ENCODE measurements at regions not wholly inside any gene's neighbourhood (a gene's known extent, or its start where the extent isn't known, plus 50 kb on each side); places are given as distances from the start of the nearest gene placed in this dataset.
A peak's percentile ranks its signal among the peaks of the same experiment; 100 is the strongest.
"Not testable (repeated sequence)": the region's sequence is repeated elsewhere in the genome, so short reads cannot be mapped to it uniquely, and the experiment has no call there.

DNA sequence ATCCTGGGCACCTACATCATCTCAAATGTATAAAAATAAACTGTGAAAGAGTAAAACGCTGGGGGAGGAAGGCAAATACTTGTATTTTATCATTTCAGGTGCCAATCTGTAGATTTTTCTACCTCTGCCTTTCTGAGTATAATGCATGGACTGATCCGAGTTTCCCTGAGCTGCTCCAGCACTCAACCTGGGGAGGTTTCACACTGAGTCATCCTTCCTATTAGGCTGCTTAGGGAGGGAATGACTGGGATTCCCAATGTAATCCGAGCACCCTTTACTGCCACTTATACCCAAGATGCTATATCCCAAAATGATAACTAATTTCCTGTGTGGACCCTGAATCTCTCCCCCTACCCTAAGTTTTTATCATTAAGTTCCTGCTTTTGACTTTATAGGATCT is 126.6 kb downstream of the HNRNPD start:
- no peak for DNase-seq

DNA sequence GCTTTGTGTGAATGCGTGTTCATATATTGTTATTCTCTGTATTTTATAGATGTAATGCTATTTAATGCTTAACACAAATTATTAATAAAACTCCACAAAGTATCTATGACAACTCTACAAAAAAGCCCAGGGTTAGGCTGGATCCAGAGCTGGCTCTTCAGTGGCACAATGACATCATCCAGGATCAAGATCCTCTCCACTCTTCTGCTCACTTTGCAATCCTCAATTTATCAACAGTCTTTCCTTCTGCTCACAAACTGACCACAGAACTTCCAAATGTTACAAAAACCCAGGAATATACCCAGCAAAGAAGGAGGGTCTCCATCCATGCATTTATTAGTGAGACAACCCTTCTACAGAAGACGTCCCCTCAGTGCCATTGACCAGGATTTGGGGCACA is 132.3 kb downstream of the HNRNPD start:
- DNase-seq = no peak

DNA sequence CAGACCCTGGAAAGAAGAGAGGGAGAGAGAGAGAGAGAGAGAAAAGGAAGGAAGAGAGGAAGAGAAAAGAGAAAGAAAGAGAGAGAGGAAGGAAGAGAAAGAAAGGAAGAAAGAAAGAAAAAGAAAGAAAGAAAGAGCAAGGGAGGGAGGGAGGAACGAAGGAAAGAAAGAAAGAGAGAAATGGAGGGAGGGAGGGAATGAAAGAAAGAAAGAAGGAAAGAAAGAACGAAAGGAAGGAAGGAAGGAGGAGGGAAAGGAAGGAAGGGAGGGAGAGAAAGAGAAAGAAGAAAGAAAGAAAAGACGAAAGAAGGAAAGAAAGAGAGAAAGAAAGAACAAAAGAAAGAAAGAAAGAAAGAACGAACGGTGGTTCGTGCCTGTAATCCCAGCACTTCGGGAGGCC is 133.4 kb downstream of the HNRNPD start:
- DNase-seq = no peak

DNA sequence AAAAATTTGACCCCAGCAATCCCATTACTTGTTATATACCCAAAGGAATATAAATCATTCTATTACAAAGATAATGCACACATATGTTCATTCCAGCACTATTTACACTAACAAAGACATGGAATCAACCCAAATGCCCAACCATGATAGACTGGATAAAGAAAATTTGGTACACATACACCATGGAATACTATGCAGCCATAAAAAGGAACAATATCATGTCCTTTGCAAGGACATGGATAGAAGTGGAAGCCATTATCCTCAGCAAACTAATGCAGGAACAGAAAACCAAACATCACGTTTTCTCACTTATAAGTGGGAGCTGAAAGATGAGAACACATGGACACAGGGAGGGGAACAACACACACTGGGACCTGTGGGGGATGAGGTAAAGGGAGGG is 136.6 kb downstream of the HNRNPD start:
- DNase-seq = not testable (repeated sequence)

DNA sequence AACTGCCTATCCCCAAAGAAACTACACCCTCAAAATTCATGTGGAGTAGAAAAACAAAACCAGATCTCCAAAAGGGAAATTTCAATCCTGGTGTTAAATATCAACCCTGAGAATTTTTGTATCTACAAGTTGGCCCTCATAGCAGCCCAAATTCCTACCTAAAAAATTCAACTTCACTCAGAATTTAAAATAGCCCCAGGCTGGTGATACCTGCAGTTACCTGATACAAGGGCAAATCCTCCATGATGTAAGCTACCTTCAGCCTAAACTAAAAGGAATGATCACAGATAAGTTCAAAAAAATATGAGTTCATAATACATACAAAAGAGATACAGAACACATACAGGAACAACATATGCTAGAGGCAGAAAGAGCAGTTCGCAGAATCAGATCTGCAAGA is 138.4 kb downstream of the HNRNPD start:
- no peak for DNase-seq

DNA sequence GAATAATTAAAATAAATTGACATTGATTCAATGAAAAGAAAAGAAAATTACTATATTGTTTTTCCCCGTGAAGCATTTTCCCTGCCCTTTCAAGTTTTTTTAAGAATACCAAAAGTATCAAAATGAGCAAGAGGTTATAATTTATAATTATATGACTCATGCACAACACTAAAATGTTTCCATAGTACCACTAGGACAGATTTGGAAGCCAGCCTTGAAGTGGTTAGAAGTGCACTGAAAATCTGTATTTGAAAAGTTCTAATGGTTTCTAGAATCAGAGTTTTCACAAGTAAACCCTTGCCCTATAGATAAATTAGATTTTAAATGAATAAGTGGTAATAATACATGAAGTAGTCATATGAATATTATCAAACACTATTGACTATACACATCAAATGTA is 140.9 kb downstream of the HNRNPD start:
- DNase-seq = no peak

DNA sequence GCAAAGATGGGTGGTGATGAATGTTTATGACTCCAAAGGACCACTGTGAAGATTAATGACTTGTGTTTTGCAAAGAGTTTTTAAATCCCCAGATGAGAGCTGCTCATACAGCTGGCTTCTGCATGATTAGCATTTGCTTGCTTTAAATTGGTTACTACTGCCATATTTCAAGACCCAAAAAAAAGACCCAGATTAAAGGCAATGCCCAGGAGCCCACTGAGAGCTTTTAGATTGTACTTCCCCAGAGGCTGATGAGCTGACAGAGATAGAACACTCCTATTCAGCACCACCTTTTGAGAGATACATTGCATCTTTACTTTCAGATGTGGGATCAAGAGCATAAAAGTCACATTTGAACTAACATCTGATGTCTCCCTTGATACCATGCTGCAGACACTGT is 142.0 kb downstream of the HNRNPD start:
- no peak for DNase-seq

DNA sequence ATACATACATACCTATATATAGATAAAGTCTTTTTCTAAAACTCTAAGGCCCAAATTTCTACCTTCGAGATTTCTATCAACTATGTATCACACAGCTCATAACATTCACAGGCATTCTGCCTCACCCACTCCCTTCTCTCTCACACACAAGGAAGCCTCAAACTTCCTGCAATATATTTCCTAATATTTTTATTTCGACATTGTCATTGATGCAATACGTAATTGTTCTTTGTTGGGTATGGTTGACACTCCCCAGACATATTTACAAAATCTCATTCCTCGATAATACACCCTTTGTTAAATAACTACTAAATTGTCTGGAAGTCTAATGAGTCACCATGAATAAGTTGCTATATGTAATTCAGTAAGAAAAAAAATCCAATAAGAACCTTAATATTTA is 143.5 kb downstream of the HNRNPD start:
- no peak for DNase-seq

DNA sequence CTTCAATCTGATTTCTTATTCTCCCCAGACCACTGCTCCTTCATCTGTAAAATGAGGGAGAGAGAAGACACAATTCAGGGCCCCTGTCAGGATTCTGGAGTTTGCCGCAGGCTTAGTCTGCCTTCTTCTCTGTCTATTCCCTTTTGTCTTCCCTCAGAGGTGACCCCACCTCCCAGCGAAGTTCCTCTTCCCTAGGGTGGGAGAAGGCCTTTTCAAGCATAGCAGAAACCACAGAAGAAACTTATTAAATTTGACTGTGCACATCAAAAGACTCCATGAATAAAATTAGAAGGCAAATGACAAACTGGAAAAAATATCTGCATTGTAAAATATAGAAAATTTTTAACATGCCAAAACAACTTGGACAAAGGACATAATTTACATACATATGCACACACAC is 148.8 kb downstream of the HNRNPD start:
- DNase-seq = no peak

DNA sequence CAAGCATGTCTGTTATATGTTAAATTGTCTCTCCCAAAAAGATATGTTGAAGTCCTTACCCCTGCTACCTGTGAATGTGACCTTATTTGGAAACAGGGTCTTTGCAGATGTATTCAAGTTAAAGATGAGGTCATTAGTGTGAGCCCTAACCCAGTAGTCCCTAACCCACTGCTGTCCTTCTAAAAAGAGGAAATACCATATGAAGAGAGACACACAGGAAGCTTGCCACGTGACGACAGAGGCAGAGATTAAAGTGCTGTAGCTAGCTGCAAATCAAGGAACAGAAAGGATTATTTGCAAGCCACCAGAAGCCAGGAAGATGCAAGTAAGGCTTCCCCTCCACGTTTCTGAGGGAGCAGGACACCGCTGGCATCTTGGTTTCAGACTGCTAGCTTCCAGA is 150.1 kb downstream of the HNRNPD start:
- no peak for DNase-seq

DNA sequence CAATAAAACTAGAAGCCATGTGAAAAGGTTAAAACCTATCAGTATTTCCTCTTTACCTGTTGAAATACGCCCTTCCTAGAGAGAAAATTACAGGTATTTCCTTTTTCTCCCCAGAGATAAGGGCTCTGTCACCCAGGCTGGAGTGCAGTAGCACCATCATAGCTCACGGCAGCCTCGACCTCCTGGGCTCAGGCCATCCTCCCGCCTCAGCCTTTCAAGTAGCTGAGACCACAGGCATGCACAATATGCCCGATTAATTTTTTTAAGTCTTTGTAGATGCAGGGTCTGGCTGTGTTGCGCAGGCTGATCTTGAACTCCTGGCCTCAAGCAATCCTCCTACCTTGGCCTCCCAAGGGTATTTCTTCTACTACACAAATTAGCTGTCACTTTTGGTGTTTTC is 154.4 kb downstream of the HNRNPD start:
- no peak for DNase-seq

DNA sequence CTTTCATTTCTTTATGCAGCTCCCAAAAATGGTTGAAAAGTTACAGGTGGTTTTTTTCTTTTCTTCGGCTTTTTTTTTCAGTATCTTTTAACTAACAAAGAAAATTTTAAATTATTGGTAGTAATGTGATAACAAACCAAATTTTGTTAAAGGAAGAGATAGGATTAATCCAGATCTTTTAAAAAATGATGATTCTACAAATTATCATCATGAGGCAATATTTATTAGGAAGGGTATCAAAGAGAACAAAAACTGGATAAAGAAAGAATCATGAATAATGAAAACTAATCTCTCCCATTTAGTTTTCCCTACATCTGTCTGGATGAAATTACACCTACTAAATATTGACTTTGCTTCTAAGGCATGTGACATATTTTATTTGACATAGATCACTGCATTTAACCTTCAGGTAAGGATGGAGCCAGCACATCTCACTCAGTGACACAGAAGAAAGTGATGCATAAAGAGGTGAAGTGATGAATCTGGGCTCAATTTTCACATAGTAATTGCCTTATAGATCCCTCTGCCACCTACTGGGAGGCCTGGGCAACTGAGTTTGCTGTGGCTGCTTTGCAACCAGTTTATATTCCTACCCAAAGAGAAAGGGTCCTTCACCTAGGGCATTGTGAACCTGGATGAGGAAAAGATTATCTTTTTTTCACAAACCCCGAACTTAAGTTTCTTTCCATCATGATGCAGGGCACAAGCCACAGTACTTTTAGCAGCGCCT is 155.6 kb downstream of the HNRNPD start:
- no peak for DNase-seq

DNA sequence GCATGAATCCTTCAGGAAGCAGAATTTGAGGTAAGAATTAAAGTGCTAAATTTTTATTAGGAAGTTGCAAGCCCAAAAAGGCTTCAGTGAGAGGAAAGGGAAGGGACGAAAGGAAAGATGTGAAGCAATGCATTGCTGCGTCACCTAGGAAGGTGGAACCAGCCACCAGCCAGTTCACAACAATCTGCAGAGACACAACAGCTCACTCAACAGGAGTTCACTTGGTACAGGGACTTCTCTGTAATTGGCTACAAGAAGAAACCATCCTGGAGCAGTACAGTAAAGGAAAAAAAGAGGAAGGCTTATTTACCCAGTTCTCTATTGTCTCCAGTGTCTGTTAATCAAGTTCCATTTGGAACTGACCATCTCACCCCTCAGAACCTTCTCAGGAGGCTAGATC is 157.6 kb downstream of the HNRNPD start:
- DNase-seq = no peak

DNA sequence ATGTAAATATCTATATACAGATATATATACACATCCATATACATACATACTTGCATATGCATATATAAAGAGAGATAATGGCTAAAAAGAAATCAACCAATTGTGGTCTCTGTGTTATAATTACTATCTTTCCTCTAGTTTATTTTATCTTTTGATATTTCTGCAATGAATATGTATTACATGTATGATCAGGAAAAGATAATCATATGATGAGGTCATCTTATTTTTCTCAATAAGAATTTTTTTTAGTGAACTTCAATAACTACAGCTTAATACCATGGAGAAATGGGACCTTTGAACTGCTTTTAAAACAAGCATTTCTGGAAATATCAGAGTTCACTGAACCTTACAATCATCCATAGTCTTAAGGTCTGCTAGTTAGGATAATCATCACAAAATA is 158.0 kb downstream of the HNRNPD start:
- DNase-seq = no peak

DNA sequence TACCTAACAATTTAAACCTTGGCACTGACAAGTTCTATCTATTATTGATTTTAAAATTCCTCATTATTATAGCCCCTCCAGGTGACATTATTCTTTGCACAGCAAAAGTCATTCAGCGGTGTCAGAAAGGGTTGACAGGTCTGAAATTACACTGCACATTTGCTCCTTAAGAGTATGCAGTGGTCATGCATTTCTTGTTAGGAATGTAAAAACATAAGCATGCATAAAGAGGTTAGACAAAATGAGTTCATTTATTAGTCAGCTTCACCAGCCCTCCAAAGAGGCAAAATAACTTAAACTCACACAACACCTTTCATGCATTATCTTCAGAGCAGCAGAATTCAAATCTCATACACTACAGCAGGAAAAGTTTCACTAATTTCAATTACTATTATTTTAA is 158.8 kb downstream of the HNRNPD start:
- DNase-seq = no peak

DNA sequence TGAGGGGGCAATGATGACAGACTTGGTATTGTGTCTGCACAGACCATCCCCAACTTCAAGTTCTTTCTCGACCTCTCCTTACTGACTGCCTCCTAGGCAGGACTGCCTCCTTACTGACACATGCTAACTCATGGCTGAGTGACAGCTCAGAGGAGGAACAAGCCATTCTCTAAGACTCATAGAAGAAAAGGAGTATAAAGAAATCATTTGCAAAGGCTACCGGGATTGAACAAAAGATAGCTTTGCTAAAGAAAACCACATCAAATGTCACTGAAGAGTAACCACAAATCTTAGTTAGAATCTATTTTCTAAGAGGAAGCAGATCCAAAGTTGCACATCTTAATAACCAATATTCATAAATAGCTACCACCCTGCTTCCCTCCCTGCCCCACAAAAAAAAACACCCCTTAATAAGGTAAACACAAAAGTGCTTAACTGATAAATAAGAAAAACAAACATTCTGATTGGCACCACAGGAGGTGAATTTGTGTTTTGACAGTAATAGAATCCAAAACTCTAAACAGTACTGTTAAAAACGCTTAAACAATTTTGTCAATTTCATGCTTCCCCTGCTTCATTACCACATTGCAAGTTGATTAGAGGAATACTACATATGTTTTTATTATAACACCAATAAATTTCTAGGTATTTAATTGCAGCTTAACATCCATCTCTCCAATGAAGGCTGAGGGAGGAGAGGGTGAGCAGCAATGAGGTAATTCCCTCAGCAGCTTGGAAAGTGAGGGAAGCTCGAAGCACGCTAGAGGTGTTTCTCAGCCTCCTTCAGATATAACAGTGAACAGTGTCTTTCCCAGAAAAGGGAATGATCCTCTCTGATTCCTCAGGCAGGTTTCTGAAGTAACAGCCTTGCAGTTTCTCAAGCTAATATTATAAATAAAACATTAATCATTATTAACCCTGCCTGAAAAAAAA is 160.0 kb downstream of the HNRNPD start:
- DNase-seq = no peak

DNA sequence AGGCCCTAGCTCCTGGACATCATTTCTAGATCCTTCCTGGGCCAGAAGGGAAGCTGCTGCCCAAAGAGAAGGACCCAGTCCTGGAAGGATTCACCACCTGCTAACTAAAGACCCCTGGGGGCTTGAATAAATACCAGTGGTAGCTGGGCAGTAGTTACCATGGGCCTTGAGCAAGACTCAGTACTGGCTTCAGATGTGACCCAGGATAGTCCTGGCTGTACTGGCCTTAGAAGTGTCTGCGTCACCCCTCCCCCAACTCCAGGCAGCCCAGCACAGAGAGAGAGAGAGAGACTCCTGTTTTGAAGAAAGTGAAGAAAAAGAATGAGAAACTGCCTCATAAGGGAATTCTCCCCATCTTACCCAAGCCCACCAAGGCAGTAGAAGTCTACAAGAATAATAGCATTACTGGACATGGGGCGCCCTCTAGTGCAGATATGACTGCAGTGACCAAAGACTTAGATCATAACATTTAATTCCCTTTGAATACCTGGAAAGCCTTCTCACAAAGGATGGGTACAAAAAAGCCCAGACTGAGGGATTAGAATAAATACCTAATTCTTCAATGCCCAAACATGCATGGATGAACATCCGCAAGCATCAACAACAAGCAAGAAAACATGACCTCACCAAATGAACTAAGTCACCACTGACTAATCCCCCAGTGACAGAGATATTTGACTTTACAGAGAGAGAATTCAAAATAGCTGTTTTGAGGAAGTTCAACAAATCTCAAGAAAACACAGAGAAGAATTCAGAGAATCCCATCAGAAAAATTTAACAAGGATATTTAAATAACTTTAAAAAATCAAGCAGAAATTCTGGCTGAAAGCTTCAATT is 171.8 kb downstream of the HNRNPD start:
- peak; percentile 54 for DNase-seq

DNA sequence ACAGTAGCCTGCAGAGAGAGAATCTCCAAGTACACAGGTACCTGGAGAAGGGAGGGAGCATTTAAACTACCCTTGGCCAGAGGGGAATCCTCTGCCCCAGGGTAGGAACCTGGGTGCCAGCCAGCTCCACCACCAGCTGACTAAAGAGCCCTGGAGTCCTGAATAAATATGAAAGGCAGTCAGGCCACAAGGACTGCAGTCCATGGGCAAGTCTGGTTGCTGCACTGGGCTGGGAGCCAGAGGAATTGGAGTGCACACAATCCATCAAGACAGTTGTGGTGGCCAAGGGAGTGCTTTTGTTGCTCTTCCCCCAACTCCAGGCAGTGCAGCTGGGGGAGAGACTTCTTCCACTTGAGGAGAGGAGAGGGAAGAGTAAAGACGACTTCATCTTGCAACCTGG is 172.5 kb downstream of the HNRNPD start:
- DNase-seq = peak; percentile 65

DNA sequence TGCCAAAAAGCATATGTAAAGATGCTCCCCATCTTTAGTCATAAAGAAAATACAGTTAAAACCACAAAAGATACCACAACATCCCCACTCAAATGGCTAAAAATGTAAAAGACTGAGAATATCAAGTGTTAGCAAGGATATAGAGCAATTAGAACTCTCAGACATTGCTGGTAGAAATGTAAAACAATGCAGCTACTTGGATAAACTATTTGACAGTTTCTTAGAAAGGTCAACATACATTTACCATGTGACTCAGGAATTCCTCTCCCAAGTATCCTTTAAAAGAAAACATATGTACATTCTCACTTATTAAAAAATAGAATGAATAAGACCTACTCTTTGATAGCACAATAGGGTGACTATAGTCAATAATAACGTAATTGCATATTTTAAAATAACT is 173.7 kb downstream of the HNRNPD start:
- no peak for DNase-seq

DNA sequence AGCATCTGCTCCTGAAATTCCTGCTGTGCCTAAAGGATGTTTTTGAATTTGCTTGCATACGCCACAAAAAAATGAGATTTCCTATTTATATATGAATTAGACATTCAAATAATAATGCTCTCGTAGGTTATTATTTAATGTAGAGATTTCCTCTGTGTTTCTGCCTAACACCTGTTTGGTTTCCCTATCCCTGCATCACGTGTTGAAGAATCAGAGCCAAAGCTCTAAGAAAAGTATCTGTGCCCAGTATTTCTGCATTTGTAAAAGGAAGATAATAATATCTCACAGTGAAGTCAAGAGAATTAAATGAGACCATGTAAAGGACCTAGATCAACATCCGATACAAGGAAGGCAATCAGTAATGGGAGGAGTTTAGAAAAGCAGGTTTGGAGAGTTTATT is 179.5 kb downstream of the HNRNPD start:
- DNase-seq = no peak

DNA sequence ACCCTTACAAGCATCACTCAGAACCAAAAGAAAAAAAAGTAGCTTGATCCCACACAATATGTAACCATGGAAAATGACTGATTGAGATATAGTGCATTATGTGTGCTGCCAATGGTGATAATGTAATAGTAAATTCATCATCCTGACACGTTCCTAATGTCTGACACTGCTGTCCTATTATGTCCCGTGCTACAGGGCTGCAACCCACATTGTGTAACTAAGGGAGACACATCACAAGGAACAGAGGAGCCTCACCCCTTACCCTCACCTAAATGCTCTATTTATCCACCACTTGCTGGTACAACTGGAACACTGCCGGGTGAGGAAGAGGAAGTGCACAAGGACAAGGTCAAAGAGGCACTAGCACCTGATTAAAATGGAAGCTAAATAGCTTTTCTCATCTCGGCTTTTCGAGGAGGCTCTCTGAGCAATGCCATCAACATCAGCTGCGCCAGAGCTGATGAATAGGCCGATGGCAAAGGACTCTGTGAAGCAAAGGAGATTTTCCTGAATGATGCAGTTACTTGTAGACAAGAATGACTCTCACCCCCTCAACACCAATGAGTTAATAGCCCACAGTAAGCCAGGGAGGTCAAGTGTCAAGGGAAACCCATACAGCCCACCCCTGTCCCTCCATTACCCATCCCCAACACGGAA is 181.6 kb downstream of the HNRNPD start:
- no peak for DNase-seq

DNA sequence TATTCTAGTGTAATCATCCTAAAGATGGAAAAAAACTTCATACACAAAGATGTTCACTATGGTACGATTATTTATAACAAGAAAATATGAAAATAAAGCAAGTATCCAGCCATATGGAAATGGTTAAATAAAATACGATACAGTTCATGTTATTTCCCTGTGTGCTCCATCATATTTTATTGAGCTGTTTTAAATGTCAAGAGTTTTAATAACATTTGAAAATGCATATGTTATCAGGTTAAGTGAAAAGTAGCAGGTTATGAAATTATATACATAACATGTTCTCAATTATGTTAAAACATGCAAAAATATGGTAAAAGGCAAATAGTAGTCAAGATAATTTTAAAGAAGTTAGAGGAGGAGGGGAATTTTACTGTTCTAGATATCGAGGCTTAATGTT is 192.0 kb downstream of the HNRNPD start:
- DNase-seq = no peak

DNA sequence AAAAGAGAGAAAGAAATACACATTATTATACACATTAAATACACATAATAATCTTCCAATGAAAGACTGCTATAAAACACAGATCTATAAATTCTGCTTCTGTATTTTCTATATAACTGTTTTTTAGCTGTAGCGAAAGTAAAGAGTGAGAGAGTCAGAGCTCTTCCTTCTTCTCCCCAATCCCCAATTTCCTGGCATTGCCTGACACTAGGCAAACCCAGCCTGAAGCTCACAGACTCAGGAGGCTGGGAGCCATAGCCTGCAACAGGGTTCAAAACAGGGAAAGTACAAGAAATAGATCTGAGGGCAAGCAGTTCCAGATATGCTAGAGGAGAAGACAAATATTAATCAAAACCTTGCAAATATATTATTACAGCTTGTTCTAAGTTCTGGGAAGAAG is 201.6 kb downstream of the HNRNPD start:
- no peak for DNase-seq

Measured in NCI-H1092 treated with DMSO at 0.1 percent for 48 hours (cell line).